ENCODE measurements at regions not wholly inside any gene's neighbourhood (a gene's known extent, or its start where the extent isn't known, plus 50 kb on each side); places are given as distances from the start of the nearest gene placed in this dataset.

GRCh38 chr2:164151522-164151921 lies 415.7 kb upstream of the FIGN start:
- Histone ChIP-seq H3K4me3 (no peak overlapping the region), H3K4me1 (no peaks in the 10 kb centered on the region), H3K27me3 (no peaks in the 10 kb centered on the region), H3K36me3 (no peaks in the 10 kb centered on the region), H3K27ac (no peak overlapping the region), H3K9me3 (no peaks in the 10 kb centered on the region)
- intact Hi-C loops (cut with DNase I) = no loop called here
- no peak for DNase-seq (ENCODE audit: extremely low spot score in 2 of 2)
- no peak for TF ChIP-seq POLR2A (IDR thresholded peaks at IDR 0.05)
- TF ChIP-seq, protein P1, sequence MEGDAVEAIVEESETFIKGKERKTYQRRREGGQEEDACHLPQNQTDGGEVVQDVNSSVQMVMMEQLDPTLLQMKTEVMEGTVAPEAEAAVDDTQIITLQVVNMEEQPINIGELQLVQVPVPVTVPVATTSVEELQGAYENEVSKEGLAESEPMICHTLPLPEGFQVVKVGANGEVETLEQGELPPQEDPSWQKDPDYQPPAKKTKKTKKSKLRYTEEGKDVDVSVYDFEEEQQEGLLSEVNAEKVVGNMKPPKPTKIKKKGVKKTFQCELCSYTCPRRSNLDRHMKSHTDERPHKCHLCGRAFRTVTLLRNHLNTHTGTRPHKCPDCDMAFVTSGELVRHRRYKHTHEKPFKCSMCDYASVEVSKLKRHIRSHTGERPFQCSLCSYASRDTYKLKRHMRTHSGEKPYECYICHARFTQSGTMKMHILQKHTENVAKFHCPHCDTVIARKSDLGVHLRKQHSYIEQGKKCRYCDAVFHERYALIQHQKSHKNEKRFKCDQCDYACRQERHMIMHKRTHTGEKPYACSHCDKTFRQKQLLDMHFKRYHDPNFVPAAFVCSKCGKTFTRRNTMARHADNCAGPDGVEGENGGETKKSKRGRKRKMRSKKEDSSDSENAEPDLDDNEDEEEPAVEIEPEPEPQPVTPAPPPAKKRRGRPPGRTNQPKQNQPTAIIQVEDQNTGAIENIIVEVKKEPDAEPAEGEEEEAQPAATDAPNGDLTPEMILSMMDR (IDR thresholded peaks at IDR 0.05) = no peak
- no peak for TF ChIP-seq POLR2AphosphoS5 (IDR thresholded peaks at IDR 0.05; ENCODE audit: insufficient read depth in 1 of 2, low read depth in 1 of 2)

DNA sequence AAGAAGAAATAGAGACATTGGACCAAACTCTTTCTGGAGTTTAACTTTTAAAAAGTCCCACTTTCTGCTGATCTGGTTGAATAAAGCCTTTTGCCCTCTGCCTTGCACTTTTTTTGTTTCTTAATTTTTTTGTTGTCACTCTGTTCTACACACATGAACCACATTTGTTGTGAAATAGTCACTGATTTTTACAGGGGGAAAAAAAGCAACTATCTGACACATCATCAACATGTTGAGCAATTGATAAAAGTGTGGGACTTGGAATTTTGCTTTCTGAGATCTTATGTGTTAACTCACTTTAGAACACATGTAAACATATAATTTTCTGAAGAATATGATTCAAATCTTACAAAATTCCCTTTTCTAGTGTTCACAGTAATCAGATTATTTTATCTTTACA lies 414.8 kb upstream of the FIGN start:
- H3K4me3 ChIP-seq = no peak overlapping the region
- H3K9me3 ChIP-seq = no peaks in the 10 kb centered on the region
- no peaks in the 10 kb centered on the region for H3K27me3 ChIP-seq
- H3K4me1 ChIP-seq = no peaks in the 10 kb centered on the region
- TF ChIP-seq POLR2A (IDR thresholded peaks at IDR 0.05) (no peak), POLR2AphosphoS5 (IDR thresholded peaks at IDR 0.05; ENCODE audit: insufficient read depth in 1 of 2, low read depth in 1 of 2) (no peak)
- TF ChIP-seq, protein P1 (IDR thresholded peaks at IDR 0.05) = no peak
- H3K36me3 ChIP-seq = no peaks in the 10 kb centered on the region
- DNase-seq (ENCODE audit: extremely low spot score in 2 of 2) = no peak
- H3K27ac ChIP-seq = no peak overlapping the region
- intact Hi-C loops (cut with DNase I) = no loop called here

GRCh38 chr2:164146441-164146840 lies 410.6 kb upstream of the FIGN start:
- no peak for DNase-seq (ENCODE audit: extremely low spot score in 2 of 2)
- Histone ChIP-seq H3K4me3 (no peak overlapping the region), H3K4me1 (no peaks in the 10 kb centered on the region), H3K27me3 (no peaks in the 10 kb centered on the region), H3K9me3 (no peaks in the 10 kb centered on the region), H3K27ac (no peak overlapping the region), H3K36me3 (no peaks in the 10 kb centered on the region)
- TF ChIP-seq, protein P1 (IDR thresholded peaks at IDR 0.05) = no peak
- TF ChIP-seq POLR2AphosphoS5 (IDR thresholded peaks at IDR 0.05; ENCODE audit: insufficient read depth in 1 of 2, low read depth in 1 of 2) (no peak), POLR2A (IDR thresholded peaks at IDR 0.05) (no peak)
- intact Hi-C loops (cut with DNase I) = no loop called here

DNA sequence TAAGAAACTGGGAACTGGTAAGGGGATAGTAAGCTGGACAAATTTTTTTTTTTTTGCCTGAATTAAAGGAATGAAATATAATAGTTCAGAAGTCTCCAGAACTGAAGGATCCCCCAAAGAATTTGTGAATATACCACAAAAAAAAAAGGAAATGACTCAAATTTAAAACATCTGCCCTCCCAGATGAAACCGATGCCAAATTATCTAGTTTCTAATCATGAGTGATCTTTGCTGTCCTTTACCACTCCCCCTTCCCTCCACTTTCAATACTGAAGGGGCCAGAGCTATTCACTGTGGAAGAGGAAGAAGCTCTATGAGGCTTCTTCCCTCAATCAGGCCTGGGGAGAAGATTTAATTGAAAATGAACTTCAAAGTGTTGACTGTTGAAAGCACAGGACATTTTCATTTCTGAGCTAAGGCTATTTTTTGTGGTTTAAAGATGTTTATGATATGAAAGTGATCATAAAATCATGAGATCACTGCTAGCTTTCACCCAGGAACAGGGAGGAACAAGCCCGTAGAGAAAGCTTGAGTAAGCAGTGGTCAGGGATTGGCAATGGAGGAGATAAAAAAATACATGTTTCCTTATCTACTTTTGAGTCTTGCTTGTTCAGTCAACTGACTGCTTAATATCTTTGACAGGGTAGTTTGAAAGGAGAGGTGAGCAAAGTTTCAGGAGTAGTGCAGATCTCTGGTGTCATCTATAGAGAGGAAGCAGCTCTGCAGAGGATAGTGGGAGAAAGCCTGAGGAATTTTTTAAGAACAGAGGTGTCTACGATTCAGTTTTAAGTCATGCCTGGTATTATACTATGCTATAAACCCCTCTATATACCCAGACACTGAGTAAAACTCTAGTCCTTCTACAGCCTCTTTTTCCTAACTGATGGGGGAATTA lies 409.5 kb upstream of the FIGN start:
- intact Hi-C loops (cut with DNase I) = no loop called here
- H3K36me3 ChIP-seq = no peaks in the 10 kb centered on the region
- no peak for TF ChIP-seq POLR2A (IDR thresholded peaks at IDR 0.05)
- TF ChIP-seq, protein P1 (IDR thresholded peaks at IDR 0.05) = no peak
- TF ChIP-seq POLR2AphosphoS5 (IDR thresholded peaks at IDR 0.05; ENCODE audit: insufficient read depth in 1 of 2, low read depth in 1 of 2) = no peak

More for the DNA sequence above, 409.5 kb upstream of the FIGN start:
- Histone ChIP-seq H3K4me1 (no peaks in the 10 kb centered on the region), H3K27me3 (no peaks in the 10 kb centered on the region), H3K4me3 (no peak overlapping the region), H3K9me3 (no peaks in the 10 kb centered on the region), H3K27ac (no peak overlapping the region)
- no peak for DNase-seq (ENCODE audit: extremely low spot score in 2 of 2)

All from vagina (tissue), 2 donors.